Ishikawa (cell line): ENCODE measurements at regions not wholly inside any gene's neighbourhood (a gene's known extent, or its start where the extent isn't known, plus 50 kb on each side); places are given as distances from the start of the nearest gene placed in this dataset.
A peak's percentile ranks its signal among the peaks of the same experiment; 100 is the strongest.

Source experiments
- CEBPB ChIP-seq: IDR thresholded peaks from 2 replicates; pipeline ENCODE4 v1.6.1; 2012
- CREB1 ChIP-seq: IDR thresholded peaks from 2 replicates; pipeline ENCODE4 v1.6.1; 2012; ENCODE audit warnings: low read depth
- EGR1 ChIP-seq: IDR thresholded peaks from 2 replicates; pipeline ENCODE4 v1.6.1; 2012
- EP300 ChIP-seq: IDR thresholded peaks from 2 replicates; pipeline ENCODE4 v1.6.1; 2012; ENCODE audit warnings: borderline replicate concordance
- FOXM1 ChIP-seq: IDR thresholded peaks from 2 replicates; pipeline ENCODE4 v1.6.1; 2012; ENCODE audit warnings: low read depth, borderline replicate concordance
- NFIC ChIP-seq: IDR thresholded peaks from 2 replicates; pipeline ENCODE4 v1.6.1; 2012
- RAD21 ChIP-seq: IDR thresholded peaks from 2 replicates; pipeline ENCODE4 v1.6.1; 2012; ENCODE audit warnings: low read depth
- TAF1 ChIP-seq: IDR thresholded peaks from 2 replicates; pipeline ENCODE4 v1.6.1; 2012; ENCODE audit warnings: low read depth, mild to moderate bottlenecking
- TCF12 ChIP-seq: IDR thresholded peaks from 2 replicates; pipeline ENCODE4 v1.6.1; 2012; ENCODE audit warnings: low read depth
- TEAD4 ChIP-seq: IDR thresholded peaks from 2 replicates; pipeline ENCODE4 v1.6.1; 2012
- YY1 ChIP-seq: IDR thresholded peaks from 2 replicates; pipeline ENCODE4 v1.6.1; 2012; ENCODE audit warnings: low read depth
- ZBTB7A ChIP-seq: IDR thresholded peaks from 2 replicates; pipeline ENCODE4 v1.6.1; 2012; ENCODE audit warnings: low read depth
- TF ChIP-seq, protein P1 (sequence below): IDR thresholded peaks from 2 replicates; pipeline ENCODE4 v1.6.1; 2012
- TF ChIP-seq, protein P2 (sequence below): IDR thresholded peaks from 2 replicates; pipeline ENCODE4 v1.6.1; 2012
- TF ChIP-seq, protein P3 (sequence below): IDR thresholded peaks from 2 replicates; pipeline ENCODE4 v1.6.1; 2012; ENCODE audit warnings: low read depth, mild to moderate bottlenecking

DNA sequence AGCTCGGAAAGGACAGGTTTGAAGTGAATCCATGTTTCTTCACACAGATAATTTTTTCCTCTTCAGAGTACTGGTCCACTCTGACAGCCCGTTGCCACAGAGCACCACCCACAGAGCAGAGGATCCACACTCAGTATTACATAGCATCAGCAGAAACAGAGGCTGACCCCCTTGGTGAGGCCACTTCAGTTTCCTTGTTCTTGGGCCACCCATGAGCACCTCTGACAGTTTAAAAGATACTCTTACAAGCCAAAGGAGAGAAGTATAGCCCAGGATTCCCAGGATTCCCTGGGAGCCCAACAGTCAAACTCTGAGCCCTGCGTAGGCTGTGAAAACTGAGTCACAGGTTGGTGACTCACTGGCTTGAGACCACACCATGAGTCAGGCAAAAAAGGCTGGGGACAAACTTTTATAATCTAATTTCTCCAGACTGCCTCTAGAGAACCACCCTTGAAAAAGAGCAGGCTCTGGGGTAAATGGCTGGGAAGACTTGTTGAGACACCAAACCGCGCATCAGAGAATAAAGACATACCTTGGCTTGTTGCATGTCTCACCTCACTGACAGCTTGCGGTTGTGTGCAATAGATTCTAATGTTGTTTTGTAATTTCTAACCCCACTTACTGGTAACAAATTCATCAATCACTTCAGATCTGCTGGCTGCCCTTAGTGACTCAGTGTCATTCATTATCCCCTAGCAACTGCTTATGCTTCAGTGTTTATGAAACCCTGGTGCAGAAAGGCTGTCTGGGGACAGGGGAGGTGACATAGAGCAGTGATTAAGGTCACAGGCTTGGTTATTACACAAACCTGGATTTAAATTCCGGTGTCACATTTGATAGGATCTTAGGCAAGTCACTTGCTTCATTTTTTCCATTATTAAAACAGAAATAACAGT, 56.9 kb upstream of the PRSS23 start:
- TF ChIP-seq NFIC (no peak), EP300 (no peak), YY1 (no peak), FOXM1 (peak; percentile 49; the same call in 1 of the 2 replicates), RAD21 (no peak), TAF1 (no peak), CREB1 (no peak), TEAD4 (no peak), EGR1 (no peak), TCF12 (0 out of 2 replicates have a peak, but pooled peaks have one; percentile 20), ZBTB7A (no peak), CEBPB (no peak)
- TF ChIP-seq, protein P1, sequence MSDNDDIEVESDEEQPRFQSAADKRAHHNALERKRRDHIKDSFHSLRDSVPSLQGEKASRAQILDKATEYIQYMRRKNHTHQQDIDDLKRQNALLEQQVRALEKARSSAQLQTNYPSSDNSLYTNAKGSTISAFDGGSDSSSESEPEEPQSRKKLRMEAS = no peak
- TF ChIP-seq, protein P2, sequence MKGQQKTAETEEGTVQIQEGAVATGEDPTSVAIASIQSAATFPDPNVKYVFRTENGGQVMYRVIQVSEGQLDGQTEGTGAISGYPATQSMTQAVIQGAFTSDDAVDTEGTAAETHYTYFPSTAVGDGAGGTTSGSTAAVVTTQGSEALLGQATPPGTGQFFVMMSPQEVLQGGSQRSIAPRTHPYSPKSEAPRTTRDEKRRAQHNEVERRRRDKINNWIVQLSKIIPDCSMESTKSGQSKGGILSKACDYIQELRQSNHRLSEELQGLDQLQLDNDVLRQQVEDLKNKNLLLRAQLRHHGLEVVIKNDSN = no peak
- TF ChIP-seq, protein P3, sequence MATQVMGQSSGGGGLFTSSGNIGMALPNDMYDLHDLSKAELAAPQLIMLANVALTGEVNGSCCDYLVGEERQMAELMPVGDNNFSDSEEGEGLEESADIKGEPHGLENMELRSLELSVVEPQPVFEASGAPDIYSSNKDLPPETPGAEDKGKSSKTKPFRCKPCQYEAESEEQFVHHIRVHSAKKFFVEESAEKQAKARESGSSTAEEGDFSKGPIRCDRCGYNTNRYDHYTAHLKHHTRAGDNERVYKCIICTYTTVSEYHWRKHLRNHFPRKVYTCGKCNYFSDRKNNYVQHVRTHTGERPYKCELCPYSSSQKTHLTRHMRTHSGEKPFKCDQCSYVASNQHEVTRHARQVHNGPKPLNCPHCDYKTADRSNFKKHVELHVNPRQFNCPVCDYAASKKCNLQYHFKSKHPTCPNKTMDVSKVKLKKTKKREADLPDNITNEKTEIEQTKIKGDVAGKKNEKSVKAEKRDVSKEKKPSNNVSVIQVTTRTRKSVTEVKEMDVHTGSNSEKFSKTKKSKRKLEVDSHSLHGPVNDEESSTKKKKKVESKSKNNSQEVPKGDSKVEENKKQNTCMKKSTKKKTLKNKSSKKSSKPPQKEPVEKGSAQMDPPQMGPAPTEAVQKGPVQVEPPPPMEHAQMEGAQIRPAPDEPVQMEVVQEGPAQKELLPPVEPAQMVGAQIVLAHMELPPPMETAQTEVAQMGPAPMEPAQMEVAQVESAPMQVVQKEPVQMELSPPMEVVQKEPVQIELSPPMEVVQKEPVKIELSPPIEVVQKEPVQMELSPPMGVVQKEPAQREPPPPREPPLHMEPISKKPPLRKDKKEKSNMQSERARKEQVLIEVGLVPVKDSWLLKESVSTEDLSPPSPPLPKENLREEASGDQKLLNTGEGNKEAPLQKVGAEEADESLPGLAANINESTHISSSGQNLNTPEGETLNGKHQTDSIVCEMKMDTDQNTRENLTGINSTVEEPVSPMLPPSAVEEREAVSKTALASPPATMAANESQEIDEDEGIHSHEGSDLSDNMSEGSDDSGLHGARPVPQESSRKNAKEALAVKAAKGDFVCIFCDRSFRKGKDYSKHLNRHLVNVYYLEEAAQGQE = no peak

DNA sequence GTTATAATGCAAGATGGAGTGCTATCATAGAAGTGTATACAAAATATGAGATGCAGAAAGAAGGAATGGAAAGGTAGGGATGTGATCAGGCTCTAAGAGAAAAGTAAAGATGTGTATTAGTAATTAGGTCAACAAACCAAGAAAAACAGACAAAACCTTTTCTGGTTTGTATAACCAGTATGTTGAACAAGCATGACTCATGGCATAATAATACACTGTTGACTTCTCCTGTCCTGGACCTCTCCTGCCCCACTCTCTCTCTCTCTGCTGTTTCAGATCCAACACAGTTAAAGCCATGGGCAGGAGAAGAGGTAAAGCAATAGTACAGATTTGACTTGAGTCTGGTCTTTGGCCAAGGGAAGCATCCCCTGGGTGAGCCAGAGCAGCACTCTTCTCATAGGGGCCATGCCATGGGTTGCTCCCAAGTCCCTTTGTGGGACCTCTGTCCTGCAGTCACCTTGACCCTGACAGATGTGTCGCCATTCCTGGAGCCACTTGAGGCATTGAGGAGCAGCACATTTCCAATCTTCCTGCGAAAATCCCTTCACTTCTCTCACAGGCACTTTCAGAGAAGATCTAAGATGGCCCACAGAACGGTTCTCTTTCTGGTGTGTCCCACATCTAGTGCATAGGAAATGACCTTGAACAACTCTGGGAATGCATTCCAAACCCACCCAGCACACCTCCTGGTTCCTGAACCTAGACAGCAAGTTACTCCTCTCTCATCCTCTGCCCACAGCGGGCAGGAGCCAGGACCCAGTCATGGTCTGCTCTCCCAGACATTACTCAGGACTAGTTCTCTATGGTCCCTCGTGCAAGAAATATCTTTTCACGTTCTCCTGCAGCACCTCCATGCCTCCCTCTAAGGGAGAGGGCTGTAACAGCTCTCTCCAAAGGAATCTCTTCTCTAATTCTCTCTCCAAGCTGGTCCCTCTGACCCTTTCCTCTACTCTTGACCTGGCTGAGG, 58.2 kb upstream of the PRSS23 start:
- TF ChIP-seq, protein P2 = no peak
- TF ChIP-seq RAD21 (no peak), CREB1 (no peak), YY1 (no peak), CEBPB (no peak)
- TF ChIP-seq, protein P1 = no peak

DNA sequence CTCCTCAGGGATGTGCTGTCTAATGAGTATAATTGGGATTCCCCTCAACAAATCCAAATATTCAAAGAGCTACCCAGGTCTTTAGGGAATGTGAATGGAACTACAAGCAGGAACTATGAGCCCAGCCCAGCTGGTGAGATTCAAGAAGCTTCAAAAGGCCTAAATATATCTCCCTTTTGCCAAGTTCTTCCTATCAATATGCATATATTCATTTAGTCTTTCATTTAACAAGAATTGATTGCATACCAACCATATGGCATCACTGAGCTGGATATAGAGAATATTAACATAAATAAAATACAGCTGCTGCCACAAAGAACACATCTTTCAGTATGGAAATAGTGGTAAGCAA, 58.9 kb upstream of the PRSS23 start:
- TF ChIP-seq, protein P3 = no peak
- TF ChIP-seq, protein P1 = no peak
- TF ChIP-seq TAF1 (no peak), TEAD4 (no peak), RAD21 (no peak), CEBPB (no peak), CREB1 (no peak), TCF12 (no peak), YY1 (no peak)

DNA sequence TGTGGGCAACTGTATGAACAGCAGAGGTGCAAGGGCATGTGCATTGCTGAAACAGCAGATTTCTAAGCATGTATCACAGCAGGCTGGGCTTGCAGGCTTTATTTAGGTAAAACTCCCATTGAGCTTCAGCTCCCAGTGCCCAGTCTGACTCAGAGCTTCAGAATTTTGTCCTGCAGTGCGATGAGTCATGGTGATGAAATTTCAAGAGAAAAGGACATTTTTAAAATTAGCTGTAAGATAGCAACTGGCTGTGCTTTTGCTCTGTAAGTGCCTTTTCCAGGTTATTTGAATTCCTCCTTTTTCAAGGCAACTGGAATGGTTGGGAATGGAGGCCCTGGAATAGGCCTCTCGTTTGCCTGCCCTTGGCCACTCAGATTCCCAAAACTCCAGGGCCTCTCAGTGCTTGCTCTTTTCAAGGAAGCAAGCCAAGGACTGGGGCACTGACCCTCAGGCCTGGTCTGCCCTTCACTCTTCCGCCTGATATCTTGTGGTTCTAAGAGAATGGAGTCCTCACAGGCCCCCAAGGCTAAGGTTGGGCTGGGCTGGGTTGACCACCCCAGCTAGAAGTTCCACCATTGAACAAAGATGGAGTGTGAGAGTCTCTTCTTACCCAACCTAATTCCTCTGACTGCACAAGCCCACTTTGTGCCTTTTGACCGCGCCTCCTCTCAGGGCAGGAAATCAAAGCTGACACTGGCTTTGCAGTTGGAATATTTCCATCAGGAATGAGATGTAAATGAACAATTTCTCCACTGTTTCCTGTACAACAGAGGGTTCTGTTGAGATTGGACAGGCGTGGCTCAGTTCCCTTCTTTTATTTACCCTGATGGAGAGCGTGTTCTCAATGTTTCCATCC, 59.5 kb upstream of the PRSS23 start:
- TF ChIP-seq RAD21 (peak; percentile 24; the same call in 1 of the 2 replicates), FOXM1 (peak; percentile 84; the same call in 1 of the 2 replicates), NFIC (peak; percentile 77), TCF12 (peak; percentile 87), CEBPB (peak; percentile 83), EGR1 (no peak), TEAD4 (peak; percentile 97), EP300 (peak; percentile 92), TAF1 (no peak)
